HG02981 (cell line): ENCODE measurements at regions not wholly inside any gene's neighbourhood (a gene's known extent, or its start where the extent isn't known, plus 50 kb on each side); places are given as distances from the start of the nearest gene placed in this dataset.
"Not testable (repeated sequence)": the region's sequence is repeated elsewhere in the genome, so short reads cannot be mapped to it uniquely, and the experiment has no call there.

Experiments
- ATAC-seq: cut with Tn5 transposase; IDR thresholded peaks from one replicate; pipeline ENCODE4 v1.9.1; 2021; ENCODE audit warnings: mild to moderate bottlenecking, moderate library complexity; ENCODE audit not compliant: unreplicated experiment

DNA sequence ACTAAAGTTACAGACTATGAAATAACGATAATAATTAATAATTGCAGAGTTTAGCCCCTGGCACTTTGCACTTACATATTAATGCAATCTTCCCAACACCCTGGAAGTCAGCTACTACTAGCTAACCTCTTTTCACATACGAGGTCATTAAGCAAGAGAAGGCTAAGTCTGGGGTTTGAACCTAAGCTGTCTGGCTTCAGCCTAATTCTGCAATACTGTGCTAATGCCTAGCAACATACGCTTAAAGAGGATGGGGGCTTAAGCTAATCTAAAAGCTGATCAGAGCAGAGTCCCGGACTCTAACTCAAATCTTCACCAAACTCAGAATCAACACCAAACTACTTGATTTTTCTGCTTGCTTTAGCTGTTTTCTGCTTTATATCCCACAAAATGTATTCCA is 168.7 kb upstream of the GNAI1 start:
- ATAC-seq, result no peak

DNA sequence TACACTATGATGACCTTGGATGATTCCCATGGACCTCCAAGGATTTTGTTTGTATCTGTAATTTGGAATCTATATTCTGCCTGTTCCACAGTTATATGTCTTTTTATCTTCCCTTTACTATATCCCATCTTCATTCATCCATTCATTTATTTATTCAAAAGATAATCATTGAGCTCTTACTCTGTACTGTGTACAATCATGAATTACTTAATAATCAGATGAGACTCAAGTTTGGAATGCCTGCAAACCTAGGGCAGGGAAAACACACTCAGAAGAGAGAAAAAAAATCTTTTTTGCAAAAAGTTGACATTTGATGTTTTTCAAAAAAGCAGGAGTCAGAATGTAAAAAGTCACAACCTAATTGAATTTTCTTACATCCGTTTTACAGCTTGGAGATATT is 170.2 kb upstream of the GNAI1 start:
- ATAC-seq, result no peak

DNA sequence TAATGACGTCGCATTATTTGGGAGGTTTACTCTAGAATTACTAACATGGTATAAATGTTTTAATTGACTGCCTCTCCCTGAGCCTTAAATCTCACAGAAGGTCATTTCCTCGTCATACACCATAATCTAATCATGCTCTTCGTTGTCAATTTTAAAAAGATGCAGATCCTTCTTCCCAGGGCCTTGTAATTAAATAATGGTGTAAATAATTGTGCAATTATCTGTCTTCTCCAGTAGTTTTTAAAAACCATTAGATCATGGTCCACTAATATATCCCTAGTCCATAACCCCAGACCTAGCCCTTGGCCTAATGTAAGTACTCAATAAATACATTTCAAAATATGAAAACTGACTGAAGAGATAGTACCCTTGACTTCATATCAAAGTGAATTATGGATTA is 181.5 kb upstream of the GNAI1 start:
- no peak for ATAC-seq

DNA sequence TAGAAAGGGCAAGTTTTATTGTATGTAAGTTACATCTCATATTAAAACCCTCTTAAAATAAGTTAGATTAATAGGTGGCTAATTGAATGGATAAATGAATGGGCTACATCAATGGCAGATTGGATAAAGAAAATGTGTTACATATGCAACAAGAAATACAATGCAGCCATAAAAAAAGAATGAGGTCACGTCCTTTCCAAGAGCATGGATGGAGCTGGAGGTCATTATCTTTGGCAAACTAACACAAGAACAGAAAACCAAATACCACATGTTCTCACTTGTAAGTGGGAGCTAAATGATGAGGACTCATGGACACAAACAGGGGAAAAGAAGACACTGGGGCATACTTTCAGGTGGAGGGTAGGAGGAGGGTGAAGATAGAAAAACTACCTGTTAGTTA is 182.2 kb upstream of the GNAI1 start:
- no peak for ATAC-seq

DNA sequence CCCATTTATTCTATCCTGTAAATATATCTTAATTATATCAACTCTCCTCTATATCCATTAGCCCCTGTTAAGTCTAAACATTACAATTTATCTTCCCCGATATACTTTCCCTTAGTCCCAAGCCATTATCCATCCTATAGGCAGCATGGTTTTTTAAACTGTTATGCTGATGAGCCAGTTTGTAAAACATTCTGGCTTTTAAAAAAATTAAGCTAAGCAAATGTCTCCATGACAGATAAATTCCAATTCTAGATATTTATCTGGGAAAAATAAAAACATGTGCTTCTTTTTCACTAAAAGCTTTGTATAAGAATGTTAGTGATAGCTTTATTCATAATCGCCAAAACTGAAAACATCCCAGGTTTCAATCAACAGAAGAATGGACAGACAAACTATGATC is 183.2 kb upstream of the GNAI1 start:
- ATAC-seq, result no peak

DNA sequence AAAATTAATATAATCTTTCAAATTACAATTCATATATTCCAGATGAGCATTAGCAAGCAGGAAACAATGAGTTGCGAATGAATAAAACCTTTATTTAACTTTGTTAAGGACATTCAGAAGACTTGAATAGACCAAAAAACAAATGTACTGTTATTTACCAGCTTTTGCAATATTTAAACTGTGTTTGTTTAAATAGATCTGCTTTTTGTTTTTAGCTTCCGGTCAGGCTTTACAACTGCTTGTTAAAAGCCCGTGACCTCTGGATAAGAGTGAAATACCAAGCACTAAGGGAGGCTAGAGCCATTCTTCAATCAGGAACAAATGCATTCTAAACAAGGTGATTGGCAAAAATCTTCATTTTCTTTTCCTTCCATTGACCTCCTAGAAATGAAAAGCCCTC is 184.9 kb upstream of the GNAI1 start:
- no peak for ATAC-seq

DNA sequence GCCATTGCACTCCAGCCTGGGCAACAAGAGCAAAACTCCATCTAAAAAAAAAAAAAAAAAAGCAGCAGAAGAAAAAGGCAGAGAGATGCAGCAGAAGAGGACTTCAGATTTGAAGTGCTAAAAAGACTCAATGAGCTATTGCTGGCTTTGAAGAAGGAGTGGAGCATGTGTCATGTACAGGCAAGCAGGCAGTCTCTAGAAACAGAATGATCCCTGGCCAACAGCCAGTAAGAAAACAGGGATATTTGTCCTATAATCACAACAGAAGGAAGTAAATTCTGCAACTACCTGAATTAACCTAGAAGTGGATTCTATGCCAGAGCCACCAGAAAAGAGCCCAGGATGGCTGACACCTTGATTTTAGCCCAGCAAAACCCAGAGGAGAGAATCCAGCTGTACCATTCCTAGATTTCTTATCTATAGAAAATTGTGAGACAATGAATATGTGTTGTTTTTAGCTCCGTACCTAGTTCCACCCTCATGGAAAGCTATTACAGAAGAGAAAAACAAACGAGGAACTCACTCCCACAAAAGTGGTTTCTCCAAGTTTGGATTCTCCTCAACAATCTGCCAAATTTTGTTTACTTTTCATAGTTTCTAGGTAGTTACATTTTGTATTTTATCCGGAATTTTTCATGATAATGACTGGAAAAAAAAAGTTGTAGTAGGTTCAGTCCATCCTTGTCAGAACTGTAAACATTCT is 198.2 kb upstream of the GNAI1 start:
- no peak for ATAC-seq

DNA sequence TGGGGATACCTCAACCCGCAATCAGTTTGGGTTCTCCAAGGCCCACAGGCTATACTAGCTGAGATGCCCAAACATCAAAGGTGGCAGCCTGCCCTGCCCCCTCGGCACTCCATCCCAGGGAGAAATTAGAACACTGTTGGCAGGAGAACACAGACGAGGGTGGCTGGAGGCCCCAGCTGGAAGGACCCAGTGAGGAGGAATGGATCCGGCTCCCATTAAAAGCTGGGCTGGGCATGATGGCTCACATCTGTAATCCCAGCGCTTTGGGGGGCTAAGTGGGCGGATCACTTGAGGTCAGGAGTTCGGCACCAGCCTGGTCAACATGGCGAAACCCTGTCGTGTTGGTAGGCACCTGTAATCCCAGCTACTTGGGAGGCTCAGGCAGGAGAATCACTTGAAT is 199.9 kb upstream of the GNAI1 start:
- ATAC-seq, result no peak

DNA sequence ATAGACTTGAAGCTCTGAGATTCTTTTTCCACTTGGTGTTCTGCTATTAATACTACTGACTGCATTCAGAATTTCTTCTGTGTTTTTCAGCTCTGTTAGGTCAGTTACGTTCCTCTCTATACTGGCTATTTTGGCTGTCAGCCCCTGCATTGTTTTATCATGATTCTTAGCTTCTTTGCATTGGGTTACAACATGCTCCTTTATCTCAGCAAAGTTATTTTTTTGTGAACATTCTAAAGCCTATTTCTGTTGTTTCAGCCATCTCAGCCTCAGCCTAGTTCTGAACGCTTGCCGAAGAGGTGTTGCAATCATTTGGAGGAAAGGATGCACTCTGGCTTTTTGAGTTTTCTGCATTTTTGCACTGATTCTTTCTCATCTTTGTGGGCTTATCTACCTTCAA is 201.5 kb upstream of the GNAI1 start:
- ATAC-seq, result no peak

DNA sequence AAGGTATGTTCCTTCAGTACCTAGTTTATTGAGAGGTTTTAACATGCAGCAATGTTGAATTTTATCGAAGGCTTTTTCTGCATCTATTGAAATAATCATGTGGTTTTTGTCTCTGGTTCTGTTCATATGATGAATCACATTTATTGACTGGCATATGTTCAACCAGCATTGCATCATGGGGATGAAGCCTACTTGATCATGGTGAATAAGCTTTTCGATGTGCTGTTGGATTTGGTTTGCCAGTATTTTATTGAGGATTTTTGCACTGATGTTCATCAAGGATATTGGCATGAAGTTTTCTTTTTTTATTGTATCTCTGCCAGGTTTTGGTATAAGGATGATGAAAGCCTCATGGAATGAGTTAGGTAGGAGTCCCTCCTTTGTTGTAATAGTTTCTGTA is 204.0 kb upstream of the GNAI1 start:
- no peak for ATAC-seq

DNA sequence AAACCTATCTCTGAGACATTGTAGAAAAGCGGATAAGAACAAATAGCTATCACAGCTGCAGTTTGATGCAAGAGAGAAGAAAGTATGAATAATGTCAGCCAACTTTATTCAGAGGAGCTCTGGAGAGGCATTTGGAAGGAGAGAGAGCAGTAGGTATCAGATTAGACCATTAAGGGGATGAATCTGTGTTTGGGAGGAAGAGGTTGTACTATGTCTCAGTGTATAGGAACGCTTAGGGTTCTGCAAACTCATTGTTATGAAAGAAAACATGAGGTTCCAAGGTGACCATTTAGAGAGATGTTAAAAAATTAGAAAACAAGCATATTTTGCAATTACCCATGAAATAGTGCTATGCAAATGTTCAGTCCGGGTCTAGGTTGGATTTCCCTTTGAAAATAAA is 207.5 kb upstream of the GNAI1 start:
- ATAC-seq, result no peak

DNA sequence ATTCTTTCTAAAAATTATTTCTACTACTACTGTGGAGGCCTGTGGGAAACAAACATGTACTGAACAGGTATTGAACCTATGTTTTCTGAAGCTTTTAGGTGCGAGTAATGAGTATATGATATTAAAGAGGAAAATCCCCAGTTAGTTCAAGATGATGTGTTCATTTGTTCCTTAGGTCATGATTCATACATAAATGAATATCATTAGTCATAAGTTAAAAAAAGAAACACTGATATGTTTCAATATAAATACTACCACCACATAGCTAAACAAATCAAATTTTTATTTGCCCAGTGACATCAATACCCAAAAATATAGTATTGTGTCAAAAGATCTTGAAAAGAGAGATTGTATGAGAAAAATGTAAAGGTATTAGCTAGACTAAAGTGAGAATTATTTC is 210.7 kb upstream of the GNAI1 start:
- no peak for ATAC-seq

DNA sequence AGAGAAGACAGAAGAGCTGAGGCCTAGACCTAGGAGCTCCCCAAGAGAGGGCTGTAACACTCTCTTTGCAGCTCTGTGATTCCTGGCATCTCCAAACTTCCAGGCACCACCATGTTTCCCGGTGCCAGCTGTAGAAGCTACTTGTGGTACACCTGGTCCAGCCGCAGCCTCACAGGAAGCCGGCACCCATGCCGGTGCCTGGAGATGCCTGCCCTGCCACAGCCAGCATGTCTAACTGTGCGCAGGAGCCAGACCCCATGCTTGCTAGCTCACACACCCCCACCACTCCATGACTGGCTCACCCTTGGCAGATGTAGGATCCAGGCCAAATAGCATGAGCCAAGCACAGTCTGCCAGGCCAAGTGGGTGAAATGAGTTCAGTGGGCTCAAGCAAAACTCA is 211.7 kb upstream of the GNAI1 start:
- ATAC-seq, result no peak

DNA sequence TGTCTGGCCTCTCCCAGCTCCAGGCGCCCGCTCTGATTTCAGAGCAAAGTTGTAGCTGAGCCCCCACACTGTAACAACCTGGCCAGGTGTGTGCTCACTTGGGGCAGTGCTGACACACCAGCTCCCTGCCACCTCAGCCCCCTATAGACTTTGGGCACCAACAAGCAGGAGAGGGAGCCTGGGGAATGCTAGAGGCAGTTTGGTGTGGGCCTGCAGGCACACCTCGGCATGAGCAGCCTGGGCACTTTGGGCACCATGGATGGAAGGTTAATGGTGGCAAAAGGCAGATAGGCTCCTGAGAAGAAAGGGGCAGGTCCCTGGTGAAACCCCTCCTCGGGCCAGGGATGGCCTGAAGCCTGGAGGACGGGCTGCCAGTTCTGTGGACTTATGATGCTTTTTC is 212.7 kb upstream of the GNAI1 start:
- no peak for ATAC-seq

DNA sequence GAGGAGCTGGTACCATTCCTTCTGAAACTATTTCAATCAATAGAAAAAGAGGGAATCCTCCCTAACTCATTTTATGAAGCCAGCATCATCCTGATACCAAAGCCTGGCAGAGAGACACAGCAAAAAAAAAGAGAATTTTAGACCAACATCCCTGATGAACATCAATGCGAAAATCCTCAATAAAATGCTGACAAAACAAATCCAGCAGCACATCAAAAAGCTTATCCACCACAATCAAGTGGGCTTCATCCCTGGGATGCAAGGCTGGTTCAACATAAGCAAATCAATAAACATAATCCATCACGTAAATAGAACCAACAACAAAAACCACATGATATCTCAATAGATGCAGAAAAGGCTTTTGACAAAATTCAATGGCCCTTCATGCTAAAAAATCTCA is 216.0 kb upstream of the GNAI1 start:
- ATAC-seq, result not testable (repeated sequence)

DNA sequence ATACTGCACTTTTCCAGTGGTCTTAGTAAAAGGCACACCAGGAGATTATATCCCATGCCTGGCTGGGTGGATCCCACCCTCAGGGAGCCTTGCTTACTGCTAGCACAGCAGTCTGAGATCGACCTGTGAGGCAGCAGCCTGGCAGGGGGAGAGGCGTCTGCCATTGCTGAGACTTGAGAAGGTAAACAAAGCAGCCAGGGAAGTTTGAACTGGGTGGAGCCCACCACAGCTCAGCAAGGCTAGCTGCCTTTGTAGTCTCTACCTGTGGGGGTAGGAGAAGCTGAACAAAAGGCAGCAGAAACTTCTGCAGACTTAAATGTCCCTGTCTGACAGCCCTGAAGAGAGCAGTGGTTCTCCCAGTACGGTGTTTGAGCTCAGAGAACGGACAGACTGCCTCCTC is 219.3 kb upstream of the GNAI1 start:
- ATAC-seq, result not testable (repeated sequence)

DNA sequence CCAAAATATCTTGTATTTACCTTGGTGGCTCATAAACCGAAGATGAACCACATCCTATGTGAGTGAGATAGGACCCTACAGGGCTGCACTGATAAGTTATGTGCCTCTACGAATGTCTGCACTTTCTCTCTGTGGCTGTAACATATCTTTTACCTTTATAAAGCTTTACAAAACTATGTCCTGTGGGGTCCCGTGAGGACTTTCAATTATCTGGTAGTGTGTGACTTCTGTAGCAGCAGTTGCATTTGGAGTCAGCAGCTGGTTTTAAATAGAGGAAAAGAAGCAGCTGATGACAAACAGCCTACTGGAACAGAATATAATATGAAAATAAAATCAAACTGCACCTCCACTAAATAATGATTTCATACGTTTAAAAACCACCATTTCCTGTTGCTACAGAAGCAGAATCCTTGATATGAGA is 222.4 kb upstream of the GNAI1 start:
- ATAC-seq, result no peak

DNA sequence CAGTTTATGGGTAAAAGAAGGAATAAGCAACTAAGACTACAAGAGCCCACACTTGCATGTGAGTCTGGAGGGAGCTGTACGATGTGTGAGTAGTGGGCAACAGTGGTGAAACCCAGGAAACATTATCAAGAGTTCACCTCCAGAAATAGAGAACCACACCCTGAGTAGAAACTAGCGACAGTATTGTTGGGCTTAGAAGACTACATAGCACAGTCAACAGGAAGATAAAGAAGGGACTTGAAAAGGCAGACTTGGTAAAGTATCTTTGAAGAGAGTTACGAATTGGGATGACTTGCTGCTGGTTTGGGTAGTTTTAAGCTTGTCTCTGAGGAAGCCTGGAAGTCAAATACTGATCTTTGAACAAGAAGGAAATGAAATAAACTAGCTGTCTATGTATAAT is 223.2 kb upstream of the GNAI1 start:
- ATAC-seq, result no peak

DNA sequence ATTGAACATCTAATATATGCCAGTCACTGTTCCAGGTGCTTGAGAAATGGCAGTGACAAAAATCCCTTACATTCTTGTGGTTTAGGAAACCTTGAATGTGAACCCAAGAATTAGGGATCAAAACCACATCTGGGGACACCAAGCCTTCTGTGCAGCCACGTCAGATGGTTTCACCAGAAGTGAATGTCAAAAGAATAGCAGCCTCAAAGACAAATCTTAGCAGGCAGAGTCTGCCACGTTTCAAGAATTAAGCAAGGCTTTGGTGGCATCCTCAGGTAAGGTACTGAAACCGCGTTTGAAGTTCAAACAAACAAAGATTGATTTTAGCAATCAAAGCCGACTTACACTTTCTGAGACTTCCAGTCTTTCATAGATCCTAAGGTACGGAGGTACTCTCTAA is 225.5 kb upstream of the GNAI1 start:
- ATAC-seq, result no peak

DNA sequence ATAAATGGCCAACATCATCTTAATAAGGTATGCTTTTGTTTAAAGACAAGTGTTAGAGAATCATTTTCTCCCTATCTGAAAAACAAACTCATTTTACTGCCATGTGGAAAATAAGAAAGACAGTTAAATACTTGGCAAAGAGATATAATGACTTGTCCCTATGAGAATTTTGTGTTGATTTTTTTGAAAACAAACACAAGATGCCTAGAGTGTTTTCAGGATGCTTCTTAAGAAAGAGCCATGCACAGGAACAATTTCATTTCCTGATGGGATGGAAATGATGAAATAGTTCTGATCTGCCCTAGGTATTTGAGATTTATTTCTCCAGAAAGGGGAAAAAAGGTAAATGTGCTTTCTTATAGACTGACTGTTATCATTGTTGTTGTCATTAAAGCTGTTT is 237.5 kb upstream of the GNAI1 start:
- no peak for ATAC-seq

DNA sequence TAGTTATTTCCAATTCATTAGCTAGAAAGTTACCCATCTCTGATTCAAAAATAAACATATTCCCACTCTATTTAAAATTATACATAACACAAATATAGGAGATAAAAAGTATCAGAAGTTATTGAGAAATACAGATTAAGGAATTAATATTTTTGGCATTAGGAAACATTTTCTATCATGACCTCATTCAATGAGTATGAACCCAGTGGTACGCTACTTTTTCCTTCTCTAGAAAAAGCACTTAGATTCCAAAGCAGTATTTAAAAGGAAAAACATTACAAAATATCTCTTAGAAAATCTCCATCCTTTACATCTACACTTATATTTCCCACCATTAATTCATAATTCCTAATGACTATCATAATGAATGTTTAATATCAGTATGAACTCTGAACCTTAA is 240.6 kb upstream of the GNAI1 start:
- no peak for ATAC-seq

DNA sequence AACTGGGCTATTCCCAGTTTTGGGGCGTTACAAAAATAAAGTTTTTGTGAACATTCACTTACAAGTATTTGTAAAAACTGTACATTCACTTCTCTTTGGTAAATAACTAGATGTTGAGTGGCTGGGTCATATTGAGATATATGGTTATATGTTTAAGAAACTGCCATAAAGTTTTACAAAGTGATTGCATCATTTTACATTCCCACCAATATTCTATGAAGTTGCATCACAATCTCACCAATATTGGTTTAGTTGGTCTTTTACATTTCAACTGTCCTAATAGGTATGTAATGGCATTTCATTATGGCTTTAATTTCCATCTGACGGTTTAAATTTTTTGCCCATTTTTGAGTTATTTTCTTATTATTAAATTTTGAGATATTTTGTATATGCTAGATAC is 251.7 kb upstream of the GNAI1 start:
- ATAC-seq, result no peak

DNA sequence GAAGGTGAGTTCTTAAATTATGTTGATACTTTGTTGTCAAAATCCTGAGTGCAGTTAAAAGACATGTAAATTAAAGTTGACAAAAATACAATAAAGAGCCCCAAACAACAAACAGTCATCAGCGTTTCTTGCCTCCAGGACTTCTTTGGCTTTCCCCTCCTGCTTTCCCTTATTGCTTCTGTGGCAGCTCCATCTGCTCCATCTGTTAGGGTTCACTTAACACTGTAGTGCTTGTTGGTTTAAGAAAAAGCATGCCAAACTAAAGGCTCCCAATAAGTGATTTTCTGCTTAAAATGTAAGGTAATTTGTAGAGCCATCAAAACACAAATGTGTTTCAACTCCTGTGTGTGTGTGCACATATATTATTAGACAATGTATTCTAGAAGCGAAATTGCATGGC is 254.3 kb upstream of the GNAI1 start:
- ATAC-seq, result no peak
